ENCODE measurements at regions not wholly inside any gene's neighbourhood (a gene's known extent, or its start where the extent isn't known, plus 50 kb on each side); places are given as distances from the start of the nearest gene placed in this dataset.

GRCh38 chr9:13885258-13885657 lies 428.7 kb downstream of the NFIB start:
- DNase-seq (ENCODE audit: low spot score) (no peak), ATAC-seq (no peak)
- H3K36me3 Mint-ChIP-seq (ENCODE audit: low read depth): peaks cover 6% of the 10 kb centered on the region; the same call in 2 of the 3 replicates
- no peak overlapping the region for H3K4me2 ChIP-seq
- peaks cover 2% of the 10 kb centered on the region; the same call in 1 of the 2 replicates for H3K9me2 ChIP-seq (ENCODE audit: insufficient read depth)
- TF ChIP-seq ZNF331 (CRISPR knock-in tag; IDR thresholded peaks at IDR 0.05; ENCODE audit: low read depth): no peak
- no peak for TF ChIP-seq CREB1 (CRISPR knock-in tag; IDR thresholded peaks at IDR 0.05; ENCODE audit: low read depth)
- TF ChIP-seq POLR2AphosphoS5 (IDR thresholded peaks at IDR 0.05; ENCODE audit: low read depth): no peak
- no peak for TF ChIP-seq EZH2phosphoT487 (IDR thresholded peaks at IDR 0.05; ENCODE audit: unreplicated experiment)
- TF ChIP-seq ZNF114 (CRISPR knock-in tag; IDR thresholded peaks at IDR 0.05): no peak
- TF ChIP-seq, protein P1, sequence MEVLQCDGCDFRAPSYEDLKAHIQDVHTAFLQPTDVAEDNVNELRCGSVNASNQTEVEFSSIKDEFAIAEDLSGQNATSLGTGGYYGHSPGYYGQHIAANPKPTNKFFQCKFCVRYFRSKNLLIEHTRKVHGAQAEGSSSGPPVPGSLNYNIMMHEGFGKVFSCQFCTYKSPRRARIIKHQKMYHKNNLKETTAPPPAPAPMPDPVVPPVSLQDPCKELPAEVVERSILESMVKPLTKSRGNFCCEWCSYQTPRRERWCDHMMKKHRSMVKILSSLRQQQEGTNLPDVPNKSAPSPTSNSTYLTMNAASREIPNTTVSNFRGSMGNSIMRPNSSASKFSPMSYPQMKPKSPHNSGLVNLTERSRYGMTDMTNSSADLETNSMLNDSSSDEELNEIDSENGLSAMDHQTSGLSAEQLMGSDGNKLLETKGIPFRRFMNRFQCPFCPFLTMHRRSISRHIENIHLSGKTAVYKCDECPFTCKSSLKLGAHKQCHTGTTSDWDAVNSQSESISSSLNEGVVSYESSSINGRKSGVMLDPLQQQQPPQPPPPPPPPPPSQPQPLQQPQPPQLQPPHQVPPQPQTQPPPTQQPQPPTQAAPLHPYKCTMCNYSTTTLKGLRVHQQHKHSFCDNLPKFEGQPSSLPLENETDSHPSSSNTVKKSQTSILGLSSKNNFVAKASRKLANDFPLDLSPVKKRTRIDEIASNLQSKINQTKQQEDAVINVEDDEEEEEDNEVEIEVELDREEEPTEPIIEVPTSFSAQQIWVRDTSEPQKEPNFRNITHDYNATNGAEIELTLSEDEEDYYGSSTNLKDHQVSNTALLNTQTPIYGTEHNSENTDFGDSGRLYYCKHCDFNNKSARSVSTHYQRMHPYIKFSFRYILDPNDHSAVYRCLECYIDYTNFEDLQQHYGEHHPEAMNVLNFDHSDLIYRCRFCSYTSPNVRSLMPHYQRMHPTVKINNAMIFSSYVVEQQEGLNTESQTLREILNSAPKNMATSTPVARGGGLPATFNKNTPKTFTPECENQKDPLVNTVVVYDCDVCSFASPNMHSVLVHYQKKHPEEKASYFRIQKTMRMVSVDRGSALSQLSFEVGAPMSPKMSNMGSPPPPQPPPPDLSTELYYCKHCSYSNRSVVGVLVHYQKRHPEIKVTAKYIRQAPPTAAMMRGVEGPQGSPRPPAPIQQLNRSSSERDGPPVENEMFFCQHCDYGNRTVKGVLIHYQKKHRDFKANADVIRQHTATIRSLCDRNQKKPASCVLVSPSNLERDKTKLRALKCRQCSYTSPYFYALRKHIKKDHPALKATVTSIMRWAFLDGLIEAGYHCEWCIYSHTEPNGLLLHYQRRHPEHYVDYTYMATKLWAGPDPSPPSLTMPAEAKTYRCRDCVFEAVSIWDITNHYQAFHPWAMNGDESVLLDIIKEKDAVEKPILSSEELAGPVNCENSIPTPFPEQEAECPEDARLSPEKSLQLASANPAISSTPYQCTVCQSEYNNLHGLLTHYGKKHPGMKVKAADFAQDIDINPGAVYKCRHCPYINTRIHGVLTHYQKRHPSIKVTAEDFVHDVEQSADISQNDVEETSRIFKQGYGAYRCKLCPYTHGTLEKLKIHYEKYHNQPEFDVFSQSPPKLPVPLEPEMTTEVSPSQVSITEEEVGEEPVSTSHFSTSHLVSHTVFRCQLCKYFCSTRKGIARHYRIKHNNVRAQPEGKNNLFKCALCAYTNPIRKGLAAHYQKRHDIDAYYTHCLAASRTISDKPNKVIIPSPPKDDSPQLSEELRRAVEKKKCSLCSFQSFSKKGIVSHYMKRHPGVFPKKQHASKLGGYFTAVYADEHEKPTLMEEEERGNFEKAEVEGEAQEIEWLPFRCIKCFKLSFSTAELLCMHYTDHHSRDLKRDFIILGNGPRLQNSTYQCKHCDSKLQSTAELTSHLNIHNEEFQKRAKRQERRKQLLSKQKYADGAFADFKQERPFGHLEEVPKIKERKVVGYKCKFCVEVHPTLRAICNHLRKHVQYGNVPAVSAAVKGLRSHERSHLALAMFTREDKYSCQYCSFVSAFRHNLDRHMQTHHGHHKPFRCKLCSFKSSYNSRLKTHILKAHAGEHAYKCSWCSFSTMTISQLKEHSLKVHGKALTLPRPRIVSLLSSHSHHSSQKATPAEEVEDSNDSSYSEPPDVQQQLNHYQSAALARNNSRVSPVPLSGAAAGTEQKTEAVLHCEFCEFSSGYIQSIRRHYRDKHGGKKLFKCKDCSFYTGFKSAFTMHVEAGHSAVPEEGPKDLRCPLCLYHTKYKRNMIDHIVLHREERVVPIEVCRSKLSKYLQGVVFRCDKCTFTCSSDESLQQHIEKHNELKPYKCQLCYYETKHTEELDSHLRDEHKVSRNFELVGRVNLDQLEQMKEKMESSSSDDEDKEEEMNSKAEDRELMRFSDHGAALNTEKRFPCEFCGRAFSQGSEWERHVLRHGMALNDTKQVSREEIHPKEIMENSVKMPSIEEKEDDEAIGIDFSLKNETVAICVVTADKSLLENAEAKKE (CRISPR knock-in tag; IDR thresholded peaks at IDR 0.05): no peak
- TF ChIP-seq ETS1 (IDR thresholded peaks at IDR 0.05): no peak
- TF ChIP-seq, protein P2, sequence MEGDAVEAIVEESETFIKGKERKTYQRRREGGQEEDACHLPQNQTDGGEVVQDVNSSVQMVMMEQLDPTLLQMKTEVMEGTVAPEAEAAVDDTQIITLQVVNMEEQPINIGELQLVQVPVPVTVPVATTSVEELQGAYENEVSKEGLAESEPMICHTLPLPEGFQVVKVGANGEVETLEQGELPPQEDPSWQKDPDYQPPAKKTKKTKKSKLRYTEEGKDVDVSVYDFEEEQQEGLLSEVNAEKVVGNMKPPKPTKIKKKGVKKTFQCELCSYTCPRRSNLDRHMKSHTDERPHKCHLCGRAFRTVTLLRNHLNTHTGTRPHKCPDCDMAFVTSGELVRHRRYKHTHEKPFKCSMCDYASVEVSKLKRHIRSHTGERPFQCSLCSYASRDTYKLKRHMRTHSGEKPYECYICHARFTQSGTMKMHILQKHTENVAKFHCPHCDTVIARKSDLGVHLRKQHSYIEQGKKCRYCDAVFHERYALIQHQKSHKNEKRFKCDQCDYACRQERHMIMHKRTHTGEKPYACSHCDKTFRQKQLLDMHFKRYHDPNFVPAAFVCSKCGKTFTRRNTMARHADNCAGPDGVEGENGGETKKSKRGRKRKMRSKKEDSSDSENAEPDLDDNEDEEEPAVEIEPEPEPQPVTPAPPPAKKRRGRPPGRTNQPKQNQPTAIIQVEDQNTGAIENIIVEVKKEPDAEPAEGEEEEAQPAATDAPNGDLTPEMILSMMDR (conservative IDR thresholded peaks at IDR 0.05; ENCODE audit: low read depth in 2 of 2): no peak
- TF ChIP-seq JUNB (IDR thresholded peaks at IDR 0.05; ENCODE audit: unreplicated experiment): no peak
- no peak for TF ChIP-seq STAT1 (IDR thresholded peaks at IDR 0.05; ENCODE audit: unreplicated experiment)
- no peak for TF ChIP-seq EZH2 (IDR thresholded peaks at IDR 0.05; ENCODE audit: low read depth, unreplicated experiment)
- H3K27me3 Mint-ChIP-seq (ENCODE audit: insufficient read depth, low read depth, poor library complexity): no peaks in the 10 kb centered on the region
- no peaks in the 10 kb centered on the region for H3K27me3 ChIP-seq (ENCODE audit: insufficient read depth)
- H3F3A ChIP-seq (replicated peaks; ENCODE audit: low read depth): no peaks in the 10 kb centered on the region
- H4K20me1 ChIP-seq (replicated peaks; ENCODE audit: insufficient read depth): no peaks in the 10 kb centered on the region
- H3K27ac ChIP-seq (ENCODE audit: low read depth): no peak overlapping the region
- no peak overlapping the region for H3K4me3 Mint-ChIP-seq
- H3K9me3 Mint-ChIP-seq: peaks cover 17% of the 10 kb centered on the region; the same call in 2 of the 3 replicates
- no peaks in the 10 kb centered on the region for H3K4me1 Mint-ChIP-seq
- no peak overlapping the region for H3K4me3 ChIP-seq
- no peaks in the 10 kb centered on the region for H3K4me1 ChIP-seq (ENCODE audit: insufficient read depth)
- no peaks in the 10 kb centered on the region for H3K36me3 ChIP-seq (ENCODE audit: insufficient read depth)
- no peak overlapping the region for H3K27ac Mint-ChIP-seq
- no peaks in the 10 kb centered on the region for H3K79me2 ChIP-seq (replicated peaks; ENCODE audit: insufficient read depth)
- H2AFZ ChIP-seq: no peak overlapping the region

Data from GM23338 (cell line).